ENCODE measurements at regions not wholly inside any gene's neighbourhood (a gene's known extent, or its start where the extent isn't known, plus 50 kb on each side); places are given as distances from the start of the nearest gene placed in this dataset.

DNA sequence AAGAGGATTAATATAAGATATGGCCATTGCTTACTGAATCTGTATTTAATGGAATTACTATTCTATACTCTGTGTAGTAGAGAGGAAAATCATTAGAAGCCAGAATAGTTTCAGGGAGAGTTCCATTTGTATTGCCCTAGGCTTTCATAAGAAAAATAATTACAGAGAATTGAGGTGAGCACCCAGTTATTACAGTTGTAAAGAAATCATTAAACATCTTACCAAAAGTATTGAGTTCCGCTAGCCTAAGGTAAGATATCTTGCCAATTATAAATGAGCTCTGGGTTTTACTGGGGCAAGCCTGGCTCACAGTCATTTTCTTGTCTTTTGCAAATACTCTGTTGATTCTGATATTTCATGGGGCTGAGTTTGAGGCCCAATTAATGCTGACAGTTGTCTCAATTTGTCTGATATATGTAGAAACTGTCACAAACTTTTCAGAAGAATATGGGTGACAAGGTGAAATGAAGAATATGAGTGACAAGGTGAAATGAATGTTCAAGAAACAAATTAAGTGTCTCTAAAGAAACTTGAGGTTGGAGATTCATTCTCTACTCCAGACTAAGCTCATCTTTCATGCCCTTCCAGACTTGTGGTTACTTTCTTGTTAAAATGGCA lies 127.8 kb downstream of the PTGER3 start:
- ChIA-PET CTCF (no interaction called here), POLR2A (no interaction called here)
- intact Hi-C loops (cut with micrococcal nuclease), result no loop called here
- H3K4me1 Mint-ChIP-seq (ENCODE audit: low read depth), result no peaks in the 10 kb centered on the region
- peaks cover 19% of the 10 kb centered on the region for H3K9me3 Mint-ChIP-seq
- H3K4me3 Mint-ChIP-seq, result no peak overlapping the region
- H3K27ac Mint-ChIP-seq, result no peak overlapping the region
- no peak for DNase-seq
- H3K36me3 Mint-ChIP-seq, result no peaks in the 10 kb centered on the region
- H3K27me3 Mint-ChIP-seq, result no peaks in the 10 kb centered on the region

All from activated CD4-positive, alpha-beta memory T cell treated with anti-CD3 and anti-CD28 coated beads for 36 hours (primary cell).